Gastrocnemius medialis (tissue), 4 donors: ENCODE measurements at regions not wholly inside any gene's neighbourhood (a gene's known extent, or its start where the extent isn't known, plus 50 kb on each side); places are given as distances from the start of the nearest gene placed in this dataset.

Source experiments
- ATAC-seq, 2 donors: fragments of 150-250 bp; one replicate each; pipeline ENCODE4 v1.9.1; 2016
- DNase-seq, 2 donors: peaks; one replicate each; pipeline ENCODE4 v3.0.0-alpha.2; 2019
- H3K27ac ChIP-seq, 4 donors: fragments of 200-600 bp; sonication (generic); 1 replicate in 1 of 4; 2 replicates in 3 of 4; pipeline ENCODE4 v1.5.1; 2016 to 2018; ENCODE audit warnings: mild to moderate bottlenecking in 2 of 4, moderate library complexity in 1 of 4
- H3K27me3 ChIP-seq, 3 donors: fragments of 200-600 bp; sonication (generic) in 2 of 3; 1 replicate in 1 of 3; 2 replicates in 2 of 3; pipeline versions ENCODE4 v1.5.1 to v1.6.0; 2016 to 2019; ENCODE audit warnings: mild to moderate bottlenecking in 1 of 3, moderate library complexity in 1 of 3
- H3K36me3 ChIP-seq, 2 donors: fragments of 200-600 bp; sonication (generic) in 1 of 2; one replicate each; pipeline ENCODE4 v1.5.1; 2017 to 2018
- H3K4me1 ChIP-seq, 2 donors: fragments of 200-600 bp; sonication (generic) in 1 of 2; one replicate each; pipeline ENCODE4 v1.5.1; 2016 to 2017; ENCODE audit warnings: mild to moderate bottlenecking in 2 of 2
- H3K4me3 ChIP-seq, 4 donors: fragments of 200-600 bp; sonication (generic) in 3 of 4; 1 replicate in 1 of 4; 2 replicates in 3 of 4; pipeline ENCODE4 v1.5.1; 2016 to 2019; ENCODE audit warnings: mild to moderate bottlenecking in 2 of 4
- H3K9me3 ChIP-seq, 3 donors: fragments of 200-600 bp; sonication (generic) in 2 of 3; 1 replicate in 1 of 3; 2 replicates in 2 of 3; pipeline ENCODE4 v1.5.1; 2016 to 2019
- POLR2A ChIP-seq, 2 donors: fragments of 450-650 bp; IDR thresholded peaks; one replicate each; pipeline ENCODE4 v1.6.1; 2017; ENCODE audit warnings: antibody characterized with exemption in 2 of 2, mild to moderate bottlenecking in 2 of 2, moderate library complexity in 2 of 2
- in situ Hi-C, 4 donors: fragments of 200-750 bp; cut with MboI; loops; one replicate each; pipeline versions ENCODE4 v1.15.0 to v1.8.0; 2017; ENCODE audit warnings: low sequenced_read_pairs in 4 of 4
- intact Hi-C: fragments of 100-400 bp; cut with DNase I; formaldehyde crosslinking; loops from one replicate; pipeline ENCODE4 v1.15.1; 2023; ENCODE audit warnings: low total_unique reads
- TF ChIP-seq, protein P1 (sequence below), 5 experiments: fragments of 450-650 bp in 3 of 5; fragments of 200-600 bp in 2 of 5; sonication (generic) in 2 of 5; IDR thresholded peaks in 4 of 5; conservative IDR thresholded peaks in 1 of 5; 1 replicate in 4 of 5; 2 replicates in 1 of 5; pipeline ENCODE4 v1.5.1; 2016 to 2019; ENCODE audit warnings: antibody characterized with exemption in 5 of 5, mild to moderate bottlenecking in 3 of 5, moderate library complexity in 3 of 5

DNA sequence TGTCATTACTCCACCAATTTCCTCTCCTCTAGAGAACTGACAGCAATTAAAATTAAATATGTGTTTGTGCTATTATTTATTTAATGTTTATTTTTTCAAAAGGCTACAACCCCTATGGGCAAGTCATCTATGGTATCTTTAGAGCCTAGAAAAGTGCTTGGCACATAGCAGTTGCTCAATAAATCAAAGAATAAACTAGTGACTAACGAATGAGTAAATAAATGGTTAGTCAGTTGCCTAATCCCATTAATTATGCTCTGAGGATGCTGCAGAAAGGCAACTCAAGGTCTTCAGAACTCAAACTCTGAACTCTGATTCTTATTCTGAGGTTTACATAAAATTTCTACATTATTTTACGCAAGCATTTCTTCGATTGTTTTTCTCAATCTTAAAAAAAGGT lies 193.0 kb upstream of the TSHZ2 start:
- no peaks in the 10 kb centered on the region for H3K27me3 ChIP-seq
- no peak for ATAC-seq
- TF ChIP-seq POLR2A (IDR thresholded peaks at IDR 0.05) = no peak
- TF ChIP-seq, protein P1, sequence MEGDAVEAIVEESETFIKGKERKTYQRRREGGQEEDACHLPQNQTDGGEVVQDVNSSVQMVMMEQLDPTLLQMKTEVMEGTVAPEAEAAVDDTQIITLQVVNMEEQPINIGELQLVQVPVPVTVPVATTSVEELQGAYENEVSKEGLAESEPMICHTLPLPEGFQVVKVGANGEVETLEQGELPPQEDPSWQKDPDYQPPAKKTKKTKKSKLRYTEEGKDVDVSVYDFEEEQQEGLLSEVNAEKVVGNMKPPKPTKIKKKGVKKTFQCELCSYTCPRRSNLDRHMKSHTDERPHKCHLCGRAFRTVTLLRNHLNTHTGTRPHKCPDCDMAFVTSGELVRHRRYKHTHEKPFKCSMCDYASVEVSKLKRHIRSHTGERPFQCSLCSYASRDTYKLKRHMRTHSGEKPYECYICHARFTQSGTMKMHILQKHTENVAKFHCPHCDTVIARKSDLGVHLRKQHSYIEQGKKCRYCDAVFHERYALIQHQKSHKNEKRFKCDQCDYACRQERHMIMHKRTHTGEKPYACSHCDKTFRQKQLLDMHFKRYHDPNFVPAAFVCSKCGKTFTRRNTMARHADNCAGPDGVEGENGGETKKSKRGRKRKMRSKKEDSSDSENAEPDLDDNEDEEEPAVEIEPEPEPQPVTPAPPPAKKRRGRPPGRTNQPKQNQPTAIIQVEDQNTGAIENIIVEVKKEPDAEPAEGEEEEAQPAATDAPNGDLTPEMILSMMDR (IDR thresholded peaks at IDR 0.05 in 4 of 5, conservative IDR thresholded peaks at IDR 0.05 in 1 of 5) = no peak
- in situ Hi-C loops = no loop called here
- no peak for DNase-seq
- intact Hi-C loops = no loop called here
- H3K9me3 ChIP-seq = no peaks in the 10 kb centered on the region
- H3K27ac ChIP-seq = no peak overlapping the region
- H3K4me1 ChIP-seq = no peaks in the 10 kb centered on the region
- no peaks in the 10 kb centered on the region for H3K36me3 ChIP-seq
- H3K4me3 ChIP-seq = no peak overlapping the region

DNA sequence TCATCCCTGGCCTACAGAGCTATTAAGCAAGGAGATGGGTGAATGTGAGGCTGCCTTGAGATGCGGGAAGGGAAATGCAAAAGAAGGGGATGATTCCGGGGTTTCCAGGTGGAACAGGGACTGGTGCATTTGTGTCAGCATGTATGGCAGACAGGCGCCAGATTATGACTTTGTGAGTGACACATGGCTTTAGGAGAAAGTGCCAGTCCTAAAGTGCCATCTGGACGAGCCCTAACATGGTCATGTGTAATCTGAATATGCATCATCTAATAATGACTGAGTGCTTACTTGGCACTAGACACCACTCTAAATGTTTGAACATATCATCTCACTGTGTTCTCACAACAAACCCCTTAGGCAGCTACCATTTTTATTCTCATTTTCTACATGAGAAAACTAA lies 195.0 kb upstream of the TSHZ2 start:
- Histone ChIP-seq H3K4me1 (no peaks in the 10 kb centered on the region), H3K27me3 (no peaks in the 10 kb centered on the region), H3K9me3 (no peaks in the 10 kb centered on the region), H3K27ac (no peak overlapping the region), H3K36me3 (no peaks in the 10 kb centered on the region), H3K4me3 (no peak overlapping the region)
- no peak for ATAC-seq
- in situ Hi-C loops = no loop called here
- TF ChIP-seq POLR2A (IDR thresholded peaks at IDR 0.05) = no peak
- TF ChIP-seq, protein P1 (IDR thresholded peaks at IDR 0.05 in 4 of 5, conservative IDR thresholded peaks at IDR 0.05 in 1 of 5) = no peak
- intact Hi-C loops = no loop called here
- DNase-seq = no peak

DNA sequence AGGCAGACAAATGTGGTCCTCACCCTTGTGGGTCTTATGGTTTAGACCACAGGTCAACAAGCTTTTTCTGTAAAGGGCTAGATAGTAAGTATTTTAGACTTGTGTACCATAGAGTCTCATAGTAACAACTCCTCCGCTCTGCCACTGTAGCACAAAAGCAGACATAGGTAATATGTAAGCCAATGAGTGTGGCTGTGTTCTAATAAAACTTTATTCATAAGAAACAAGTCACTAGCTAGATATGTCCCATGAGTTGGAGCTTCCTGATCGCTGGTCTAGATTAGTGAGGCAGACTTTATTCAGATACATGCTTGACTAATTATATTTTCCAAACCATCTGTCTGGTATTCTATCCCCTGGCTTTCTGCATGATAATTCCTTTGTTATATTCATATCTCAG lies 196.4 kb upstream of the TSHZ2 start:
- TF ChIP-seq, protein P1 (IDR thresholded peaks at IDR 0.05 in 4 of 5, conservative IDR thresholded peaks at IDR 0.05 in 1 of 5) = no peak
- TF ChIP-seq POLR2A (IDR thresholded peaks at IDR 0.05) = no peak
- no peaks in the 10 kb centered on the region for H3K4me1 ChIP-seq
- no peaks in the 10 kb centered on the region for H3K36me3 ChIP-seq
- DNase-seq = no peak
- ATAC-seq = no peak
- no peaks in the 10 kb centered on the region for H3K27me3 ChIP-seq
- no peaks in the 10 kb centered on the region for H3K9me3 ChIP-seq
- no peak overlapping the region for H3K27ac ChIP-seq
- H3K4me3 ChIP-seq = no peak overlapping the region
- in situ Hi-C loops (no loop called here), intact Hi-C loops (no loop called here)

DNA sequence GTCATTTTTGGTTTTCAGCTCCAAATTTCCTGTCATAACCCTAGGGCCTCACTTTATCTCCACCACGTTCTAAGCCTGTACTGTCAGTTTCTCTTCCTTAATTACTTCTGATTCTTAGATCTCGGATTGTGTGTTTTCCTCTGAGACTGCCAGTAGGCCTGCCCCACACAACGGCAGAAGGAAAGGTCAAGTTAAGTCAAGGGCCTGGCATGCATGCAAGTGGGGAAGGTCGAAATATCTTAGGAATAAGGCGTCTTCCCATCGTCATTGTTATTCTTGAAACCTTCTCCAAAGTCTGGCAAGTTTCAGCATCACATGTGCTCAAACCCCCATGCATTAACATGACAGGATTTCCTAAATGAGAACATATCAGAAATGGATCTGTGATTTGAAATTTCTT lies 203.5 kb upstream of the TSHZ2 start:
- Histone ChIP-seq H3K27me3 (no peaks in the 10 kb centered on the region), H3K4me1 (no peaks in the 10 kb centered on the region), H3K9me3 (no peaks in the 10 kb centered on the region), H3K36me3 (no peaks in the 10 kb centered on the region), H3K27ac (no peak overlapping the region), H3K4me3 (no peak overlapping the region)
- intact Hi-C loops = no loop called here
- TF ChIP-seq, protein P1 (IDR thresholded peaks at IDR 0.05 in 4 of 5, conservative IDR thresholded peaks at IDR 0.05 in 1 of 5) = no peak
- no peak for DNase-seq
- in situ Hi-C loops = no loop called here
- ATAC-seq = no peak

DNA sequence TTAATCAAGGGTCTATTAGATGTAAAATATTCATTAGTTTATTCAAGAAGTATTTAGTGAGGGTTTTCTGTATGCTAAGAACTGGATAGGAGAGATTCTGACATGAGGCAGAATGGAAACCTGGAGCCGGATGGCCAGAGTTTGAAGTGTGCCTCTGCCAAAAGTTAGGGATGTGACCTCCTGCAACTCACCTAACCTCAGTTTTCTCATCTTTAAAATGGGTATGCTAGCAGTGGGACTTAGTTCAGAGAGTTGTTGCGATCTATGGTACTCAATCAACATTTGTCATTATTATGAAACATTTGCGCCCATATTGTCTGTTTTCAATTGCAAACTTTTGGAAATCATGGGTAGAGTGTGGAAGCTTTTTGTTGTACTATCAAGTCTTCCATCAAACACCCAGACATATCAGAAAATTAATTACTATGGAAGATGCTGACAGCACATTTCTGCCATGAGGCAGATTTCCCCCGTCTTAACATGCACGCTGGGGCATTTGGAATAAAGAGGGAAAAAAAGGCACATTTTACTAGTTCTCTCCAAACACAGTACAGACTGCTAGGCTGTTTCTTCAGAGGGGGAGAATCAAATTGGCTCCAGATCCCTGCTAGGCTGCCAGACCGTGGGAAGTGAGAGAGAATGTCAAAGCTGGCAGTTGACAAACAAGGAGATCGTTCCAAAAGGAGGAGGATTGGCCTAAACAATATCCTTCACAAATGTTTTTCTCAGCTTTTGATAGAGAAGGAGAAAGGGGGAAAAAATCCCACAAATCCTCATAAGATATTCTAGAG lies 205.3 kb upstream of the TSHZ2 start:
- ATAC-seq = no peak
- no peak overlapping the region for H3K4me3 ChIP-seq
- no peaks in the 10 kb centered on the region for H3K4me1 ChIP-seq
- intact Hi-C loops = no loop called here
- in situ Hi-C loops = no loop called here
- H3K27ac ChIP-seq = no peak overlapping the region
- no peaks in the 10 kb centered on the region for H3K27me3 ChIP-seq
- no peak for DNase-seq
- H3K36me3 ChIP-seq = no peaks in the 10 kb centered on the region
- TF ChIP-seq POLR2A (IDR thresholded peaks at IDR 0.05) = no peak
- TF ChIP-seq, protein P1 (IDR thresholded peaks at IDR 0.05 in 4 of 5, conservative IDR thresholded peaks at IDR 0.05 in 1 of 5) = no peak
- H3K9me3 ChIP-seq = no peaks in the 10 kb centered on the region
